Right lung (tissue), 2 donors: ENCODE measurements at regions not wholly inside any gene's neighbourhood (a gene's known extent, or its start where the extent isn't known, plus 50 kb on each side); places are given as distances from the start of the nearest gene placed in this dataset.

ENCODE experiments used
- DNase-seq, 2 donors: peaks; one replicate each; pipeline ENCODE4 v3.0.0-alpha.2; 2013

- no peak for DNase-seq
Measured at GRCh38 chr14:81669308-81669707, 135.7 kb upstream of the SEL1L start.

GRCh38 chr14:81673930-81674329 lies 140.3 kb upstream of the SEL1L start:
- DNase-seq = no peak

GRCh38 chr14:81676395-81676794 lies 142.7 kb upstream of the SEL1L start:
- DNase-seq = no peak

- no peak for DNase-seq
Measured at GRCh38 chr14:81676879-81677278, 143.2 kb upstream of the SEL1L start.

- no peak for DNase-seq
Measured at GRCh38 chr14:81677736-81678135, 144.1 kb upstream of the SEL1L start.

GRCh38 chr14:81679226-81679625 lies 145.6 kb upstream of the SEL1L start:
- no peak for DNase-seq

- DNase-seq = peak in 1 of 2 donors; percentile 19
Measured at GRCh38 chr14:81681541-81681940, 147.9 kb upstream of the SEL1L start.

GRCh38 chr14:81682134-81682533 lies 148.5 kb upstream of the SEL1L start:
- no peak for DNase-seq

GRCh38 chr14:81682701-81683100 lies 149.0 kb upstream of the SEL1L start:
- no peak for DNase-seq

GRCh38 chr14:81684696-81685095 lies 151.0 kb upstream of the SEL1L start:
- DNase-seq = no peak

- no peak for DNase-seq
Measured at GRCh38 chr14:81686512-81686911, 152.9 kb upstream of the SEL1L start.

GRCh38 chr14:81691931-81692330 lies 158.3 kb upstream of the SEL1L start:
- no peak for DNase-seq

- no peak for DNase-seq
Measured at GRCh38 chr14:81694419-81694818, 160.8 kb upstream of the SEL1L start.

- no peak for DNase-seq
Measured at GRCh38 chr14:81709681-81710080, 176.0 kb upstream of the SEL1L start.

- DNase-seq = peak in 1 of 2 donors; percentile 36
Measured at GRCh38 chr14:81710232-81710845, 176.7 kb upstream of the SEL1L start.

- DNase-seq = no peak
Measured at GRCh38 chr14:81715731-81716130, 182.1 kb upstream of the SEL1L start.

GRCh38 chr14:81716953-81717352 lies 183.3 kb upstream of the SEL1L start:
- DNase-seq = no peak

GRCh38 chr14:81723956-81724355 lies 190.3 kb upstream of the SEL1L start:
- no peak for DNase-seq

GRCh38 chr14:81727218-81727617 lies 193.6 kb upstream of the SEL1L start:
- peak; percentile 37 to 43 for DNase-seq

- no peak for DNase-seq
Measured at GRCh38 chr14:81728447-81728846, 194.8 kb upstream of the SEL1L start.

- no peak for DNase-seq
Measured at GRCh38 chr14:81729622-81730021, 196.0 kb upstream of the SEL1L start.

GRCh38 chr14:81737938-81738337 lies 204.3 kb upstream of the SEL1L start:
- DNase-seq = no peak

- DNase-seq = no peak
Measured at GRCh38 chr14:81738946-81739659, 205.4 kb upstream of the SEL1L start.

- no peak for DNase-seq
Measured at GRCh38 chr14:81743605-81744004, 210.0 kb upstream of the SEL1L start.
